ENCODE measurements at regions not wholly inside any gene's neighbourhood (a gene's known extent, or its start where the extent isn't known, plus 50 kb on each side); places are given as distances from the start of the nearest gene placed in this dataset.
"Not testable (repeated sequence)": the region's sequence is repeated elsewhere in the genome, so short reads cannot be mapped to it uniquely, and the experiment has no call there.

GRCh38 chr2:61620244-61621159 lies 82.3 kb upstream of the XPO1 start:
- no peak for DNase-seq

GRCh38 chr2:61619561-61619960 lies 81.4 kb upstream of the XPO1 start:
- no peak for DNase-seq

- DNase-seq = no peak
These were observed 79.5 kb upstream of the XPO1 start for GRCh38 chr2:61617610-61618009.

GRCh38 chr2:61605245-61605644 lies 67.1 kb upstream of the XPO1 start:
- DNase-seq = no peak

- no peak for DNase-seq
These were observed 66.3 kb upstream of the XPO1 start for GRCh38 chr2:61604433-61604832.

GRCh38 chr2:61598515-61599156 lies 60.5 kb upstream of the XPO1 start:
- not testable (repeated sequence) for DNase-seq

- no peak for DNase-seq
These were observed 59.4 kb upstream of the XPO1 start for GRCh38 chr2:61597300-61598289.

GRCh38 chr2:61594201-61594600 lies 56.0 kb upstream of the XPO1 start:
- DNase-seq = not testable (repeated sequence)

- DNase-seq = not testable (repeated sequence)
These were observed 55.5 kb upstream of the XPO1 start for GRCh38 chr2:61593648-61594047.

- no peak for DNase-seq
These were observed 52.1 kb upstream of the XPO1 start for GRCh38 chr2:61590214-61590613.

- no peak for DNase-seq
These were observed 50.4 kb upstream of the XPO1 start for GRCh38 chr2:61588566-61588965.

All from NCI-H187 (cell line).